GM12892 (cell line): ENCODE measurements at regions not wholly inside any gene's neighbourhood (a gene's known extent, or its start where the extent isn't known, plus 50 kb on each side); places are given as distances from the start of the nearest gene placed in this dataset.

ENCODE experiments used
- POLR2A ChIP-seq: IDR thresholded peaks from 2 replicates; pipeline ENCODE4 v1.6.1; 2011; ENCODE audit warnings: low read depth, low read length, control low read depth
- POLR2AphosphoS5 ChIP-seq: IDR thresholded peaks from 2 replicates; pipeline ENCODE4 v1.6.1; 2011; ENCODE audit warnings: low read depth, low read length, control low read depth

DNA sequence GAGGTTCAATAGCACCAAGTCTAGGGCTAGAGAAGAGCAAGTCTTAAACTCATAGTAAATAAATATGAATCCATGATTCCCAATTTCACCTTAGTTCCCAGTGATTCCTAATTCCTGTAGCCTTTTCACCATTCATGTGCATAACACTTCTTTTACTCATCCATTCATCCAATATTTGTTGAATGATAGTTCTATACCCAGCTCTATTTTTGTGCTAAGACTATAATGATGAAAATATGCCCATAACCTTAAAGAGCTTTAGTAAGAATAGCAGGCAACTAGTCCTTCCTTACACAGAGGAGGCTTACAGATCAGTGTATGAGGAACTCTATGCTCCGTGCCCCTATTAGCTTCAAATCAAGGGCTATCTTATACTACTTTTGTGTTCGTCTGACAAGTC is 280.2 kb upstream of the CHRM2 start:
- TF ChIP-seq POLR2AphosphoS5 = no peak
- TF ChIP-seq POLR2A = no peak
